ENCODE measurements at regions not wholly inside any gene's neighbourhood (a gene's known extent, or its start where the extent isn't known, plus 50 kb on each side); places are given as distances from the start of the nearest gene placed in this dataset.
"Not testable (repeated sequence)": the region's sequence is repeated elsewhere in the genome, so short reads cannot be mapped to it uniquely, and the experiment has no call there.

DNA sequence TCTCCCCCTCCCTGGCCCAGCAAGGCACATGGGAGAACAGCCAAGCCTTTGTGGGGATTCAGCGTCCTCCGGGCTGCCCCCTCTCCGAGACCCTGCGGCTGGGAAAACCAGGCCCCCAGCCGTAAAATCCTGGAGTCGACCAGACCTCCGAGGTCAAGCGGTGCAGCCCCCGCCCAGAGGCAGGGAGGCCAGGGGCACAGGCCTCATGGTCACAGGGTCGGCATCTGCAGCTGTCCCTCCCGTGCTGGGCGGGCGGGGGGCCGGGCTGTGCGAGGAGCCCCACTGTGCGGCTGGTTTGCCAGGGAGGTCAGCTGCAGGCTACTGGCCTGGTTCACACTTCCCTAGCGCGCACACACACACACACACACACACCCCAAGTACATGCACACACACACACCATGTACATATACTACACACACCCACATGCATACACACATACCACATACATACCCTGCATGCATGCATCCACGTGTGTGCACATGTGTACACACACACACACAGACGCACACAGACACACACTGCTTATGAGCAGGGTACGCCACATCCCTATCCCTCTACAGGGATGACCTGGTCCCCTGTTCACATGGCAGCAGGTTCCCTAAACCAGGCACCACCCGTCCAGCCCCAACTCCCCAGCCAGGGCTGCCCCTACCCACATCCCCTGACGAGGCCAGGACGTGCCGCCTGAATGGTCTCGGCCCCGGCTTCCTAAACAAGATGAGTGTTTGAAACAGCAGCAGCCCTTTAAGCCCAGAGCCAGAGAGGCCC, 108.9 kb upstream of the CIBAR2 start:
- intact Hi-C loops (cut with micrococcal nuclease): no loop called here

DNA sequence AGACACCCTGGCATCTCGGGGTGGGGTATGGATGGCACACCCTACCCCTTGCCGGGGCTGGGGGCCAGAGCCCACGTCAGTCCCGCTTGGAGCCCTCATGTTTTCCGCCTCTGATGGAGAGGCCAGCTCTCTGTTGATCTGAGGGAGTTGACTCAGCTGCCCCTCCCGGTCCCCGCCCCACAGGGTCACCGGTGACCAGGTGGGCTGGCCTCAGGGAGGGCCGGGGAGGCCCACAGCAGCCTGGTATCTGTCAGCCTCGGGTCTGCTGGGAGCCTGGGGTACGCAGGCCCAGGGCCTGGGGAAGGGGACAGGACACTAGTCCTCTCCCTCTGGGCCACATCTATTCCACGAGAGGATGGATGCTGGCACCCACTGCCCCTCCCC, 109.5 kb upstream of the CIBAR2 start:
- intact Hi-C loops (cut with micrococcal nuclease): no loop called here

DNA sequence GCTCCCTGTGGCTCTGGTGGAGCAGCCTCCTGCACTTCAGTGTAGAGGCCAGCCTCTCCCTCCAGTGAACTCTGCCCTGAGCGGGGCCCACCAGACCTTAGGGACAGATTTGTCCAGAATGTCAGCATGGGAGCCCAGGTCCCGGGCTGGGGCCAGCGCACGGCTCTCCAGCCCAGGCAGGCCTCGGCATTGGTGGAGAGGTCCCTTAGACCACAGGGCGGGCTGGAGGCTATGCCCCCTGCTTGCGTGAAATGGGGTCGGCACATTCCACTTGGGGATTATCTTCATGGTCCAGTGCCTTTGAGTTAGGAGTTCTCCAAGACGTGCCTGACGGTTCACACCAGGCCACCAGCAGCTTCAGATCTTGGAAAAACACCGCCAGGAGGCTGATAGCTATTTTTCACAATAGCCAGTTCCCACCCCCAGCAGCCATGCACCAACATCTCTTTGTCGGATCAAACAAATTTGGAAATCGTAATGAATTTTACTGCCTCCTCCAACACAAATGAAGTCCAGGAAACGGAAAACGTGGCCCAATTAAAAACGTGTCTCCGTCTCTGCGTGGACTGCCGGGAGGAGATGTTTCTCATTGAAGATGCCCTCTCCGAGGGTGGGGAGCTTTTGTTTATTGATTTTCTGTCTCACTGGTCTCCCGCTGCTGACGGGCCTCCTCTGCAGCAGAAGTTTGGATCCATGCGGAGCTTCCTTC, 110.0 kb upstream of the CIBAR2 start:
- intact Hi-C loops (cut with micrococcal nuclease): no loop called here

DNA sequence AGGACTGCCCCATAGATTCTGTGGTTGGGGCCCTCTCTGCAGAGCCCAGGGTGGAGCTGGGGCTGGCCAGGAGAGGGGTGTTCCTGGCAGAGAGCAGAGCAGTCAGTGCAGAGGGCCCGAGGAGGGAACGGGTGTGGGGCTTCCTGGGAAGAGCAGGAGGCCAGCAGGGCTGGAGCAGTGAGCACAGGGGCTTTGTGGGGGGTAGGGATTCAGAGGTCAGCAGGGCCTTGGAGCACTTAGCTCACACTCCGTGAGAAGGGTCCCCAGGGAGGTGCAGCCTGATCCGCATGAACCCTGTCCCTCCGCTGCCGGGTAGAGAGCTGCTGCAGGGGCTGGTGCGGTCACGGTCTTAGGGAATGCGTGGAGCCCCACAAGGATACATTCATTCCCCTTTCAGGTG, 113.0 kb upstream of the CIBAR2 start:
- intact Hi-C loops (cut with micrococcal nuclease): no loop called here

DNA sequence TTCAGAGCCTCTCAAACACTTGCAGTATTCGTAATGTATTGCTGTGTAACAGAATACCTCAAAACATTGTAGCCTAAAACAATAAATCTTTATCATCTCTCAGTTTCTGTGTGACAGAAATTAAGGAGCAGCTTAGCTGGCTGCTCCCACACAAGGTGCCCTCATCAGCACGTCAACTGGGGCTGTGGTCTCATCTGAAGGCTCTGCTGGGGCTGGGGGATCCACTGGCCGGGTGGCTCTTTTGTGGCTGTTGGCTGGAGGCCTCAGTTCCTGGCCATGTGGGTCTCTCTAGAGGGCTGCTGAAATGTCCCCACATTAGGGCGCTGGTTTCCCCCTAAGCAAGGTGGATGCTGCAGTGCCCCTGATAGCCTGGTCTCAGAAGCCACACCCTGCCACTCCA, 113.4 kb upstream of the CIBAR2 start:
- intact Hi-C loops (cut with micrococcal nuclease): no loop called here

DNA sequence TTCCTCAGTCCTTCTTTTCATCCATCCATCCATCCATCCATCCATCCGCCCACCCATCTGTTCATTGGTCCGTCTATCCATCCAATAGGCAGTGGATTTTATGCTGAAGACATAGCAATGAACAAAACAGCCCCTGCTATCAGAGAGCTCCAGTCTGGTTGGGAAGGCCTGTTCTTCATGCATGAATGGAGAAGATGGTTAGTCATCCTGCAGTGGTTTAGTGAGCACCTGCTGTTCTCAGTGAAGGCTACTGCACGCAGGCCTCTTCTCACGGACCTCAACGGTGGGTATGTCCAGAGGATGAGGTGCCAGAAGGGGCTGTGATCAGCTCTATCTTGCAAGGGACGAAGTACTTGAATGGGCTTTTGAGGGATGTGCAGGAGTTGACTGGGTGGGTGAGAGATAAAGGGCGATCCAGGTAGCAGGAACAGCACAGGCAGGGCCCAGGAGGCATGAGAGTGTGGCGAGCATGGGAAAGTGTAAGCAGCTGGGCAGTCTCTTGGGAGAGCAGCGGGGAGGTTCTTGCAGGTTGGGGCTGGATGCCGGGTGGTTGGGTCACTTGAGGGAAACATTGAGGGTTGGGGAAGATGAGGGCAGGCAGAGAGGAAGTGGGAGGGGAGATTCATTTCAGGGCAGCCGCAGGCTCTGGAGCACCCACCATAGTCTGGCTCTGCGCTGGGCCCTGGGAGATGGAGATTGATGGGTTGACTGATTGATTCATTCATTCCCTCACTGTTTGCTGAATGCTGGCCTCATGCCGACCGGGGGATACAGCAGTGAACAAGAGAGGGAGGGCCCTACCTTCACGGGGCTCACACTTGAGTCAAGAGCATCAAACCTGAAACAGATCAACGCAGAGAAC, 115.0 kb upstream of the CIBAR2 start:
- intact Hi-C loops (cut with micrococcal nuclease): no loop called here

DNA sequence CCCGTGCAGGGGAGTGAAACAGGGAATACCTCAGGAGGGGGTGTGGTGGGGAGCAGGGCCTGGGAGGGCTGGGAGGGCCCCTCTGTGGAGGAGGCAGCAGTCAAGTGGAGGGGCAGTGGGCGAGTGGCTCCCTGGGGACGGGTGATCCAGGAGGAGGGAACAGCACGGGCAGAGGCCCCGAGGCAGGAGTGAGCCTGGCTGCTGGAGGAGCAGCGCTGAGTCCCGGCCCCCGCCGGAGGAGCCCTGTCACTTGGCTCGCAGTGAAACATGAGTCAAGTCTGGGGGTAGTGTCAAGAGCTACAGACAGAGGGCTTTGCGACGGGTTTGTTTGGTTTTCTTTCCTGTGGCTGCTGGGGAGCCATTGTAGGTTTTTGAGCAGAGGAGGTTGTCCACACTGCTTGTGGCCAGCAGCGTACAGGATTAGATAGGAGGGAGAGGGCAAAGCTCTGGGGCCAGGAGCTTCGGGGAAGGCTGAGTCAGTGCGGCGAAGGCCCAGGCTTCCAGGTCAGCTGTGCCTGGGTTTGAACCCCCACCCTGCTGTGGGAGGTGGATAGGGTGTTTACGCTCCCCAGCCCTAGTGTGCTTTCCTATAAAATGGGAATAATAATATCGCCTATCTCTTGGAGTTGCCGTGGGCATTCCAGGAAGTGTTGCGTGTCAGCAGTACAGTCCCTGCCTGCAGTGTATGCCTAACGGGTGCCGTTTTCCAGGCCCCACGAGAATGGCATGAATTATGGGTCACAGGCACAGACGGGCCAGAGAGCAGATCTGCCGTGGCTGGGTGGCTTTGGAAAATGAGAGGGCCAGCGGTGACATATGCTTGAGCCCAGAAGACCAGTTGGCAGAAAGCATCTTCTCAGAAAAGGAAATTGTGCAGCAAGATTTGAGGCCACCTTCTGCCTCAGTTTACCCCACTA, 115.9 kb upstream of the CIBAR2 start:
- intact Hi-C loops (cut with micrococcal nuclease): no loop called here

DNA sequence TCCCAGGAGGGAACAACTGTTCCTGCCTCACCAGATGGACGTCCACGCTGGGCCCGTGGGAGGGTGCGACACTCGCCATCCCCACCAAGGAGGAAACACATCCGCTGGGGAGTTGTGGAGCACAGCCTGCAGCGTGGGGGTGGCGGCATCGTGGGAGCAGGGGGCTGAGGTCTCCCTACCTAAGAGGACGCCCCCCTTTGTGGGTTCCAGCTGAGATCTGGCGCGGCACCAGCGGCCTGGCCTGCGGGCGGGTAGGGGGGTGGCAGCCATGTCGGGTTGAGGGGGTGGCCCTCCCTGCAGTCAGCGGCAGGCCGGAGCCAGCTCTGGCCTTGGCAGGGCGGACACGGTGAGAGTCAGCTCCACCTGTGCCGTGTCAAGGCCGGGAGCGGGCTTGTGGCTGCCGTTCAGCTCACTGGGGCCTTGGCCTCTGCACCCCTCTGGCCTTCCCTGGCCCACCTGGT, 116.7 kb upstream of the CIBAR2 start:
- intact Hi-C loops (cut with micrococcal nuclease): no loop called here

DNA sequence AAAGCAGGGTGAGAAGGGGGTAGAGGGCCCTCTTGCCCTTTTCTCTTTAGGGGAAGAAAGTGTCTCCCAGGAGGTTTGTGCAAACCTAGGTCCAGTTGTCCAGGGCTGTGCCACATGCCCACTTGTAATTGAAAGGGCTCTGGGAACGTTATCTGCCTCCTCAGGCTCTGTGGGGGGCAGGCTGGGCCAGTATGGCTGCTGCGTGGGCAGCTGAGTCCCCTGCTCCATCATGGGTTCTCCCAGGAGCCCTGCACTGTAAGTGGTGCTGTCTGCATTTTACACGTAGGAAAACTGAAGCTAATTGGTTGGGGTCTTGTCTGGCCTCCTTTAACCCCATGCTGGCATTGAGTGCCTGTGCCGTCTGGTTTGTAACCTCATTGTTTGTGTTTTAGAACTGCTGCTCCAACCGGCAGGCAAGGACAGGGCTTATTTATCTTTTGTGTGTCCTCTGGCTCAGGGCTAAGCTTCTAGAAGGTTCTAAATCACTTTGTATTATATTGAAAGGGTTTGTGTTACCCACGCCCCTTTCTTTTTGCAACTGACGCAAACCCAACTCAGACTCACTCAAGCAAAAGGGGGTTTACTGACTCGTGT, 117.7 kb upstream of the CIBAR2 start:
- intact Hi-C loops (cut with micrococcal nuclease): no loop called here

DNA sequence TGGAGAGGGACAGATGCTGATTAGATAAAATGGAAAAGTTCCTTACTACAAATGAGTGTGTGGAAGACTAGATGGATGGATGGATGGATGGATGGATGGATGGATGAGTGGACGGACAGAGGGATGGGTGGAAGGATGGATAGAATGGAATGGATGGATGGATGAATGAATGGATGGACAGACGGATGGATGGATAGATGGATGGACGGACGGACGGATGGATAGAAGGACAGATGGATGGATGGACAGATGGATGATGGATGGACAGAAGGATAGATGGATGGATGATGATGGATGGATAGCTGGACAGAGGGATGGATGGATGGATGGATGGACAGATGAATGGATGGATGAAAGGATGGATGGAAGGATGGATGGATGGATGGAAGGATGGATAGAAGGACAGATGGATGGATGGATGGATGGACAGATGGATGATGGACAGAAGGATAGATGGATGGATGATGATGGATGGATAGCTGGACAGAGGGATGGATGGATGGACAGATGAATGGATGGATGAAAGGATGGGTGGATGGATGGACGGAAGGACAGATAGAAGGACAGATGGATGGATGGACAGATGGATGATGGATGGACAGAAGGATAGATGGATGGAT, 118.6 kb upstream of the CIBAR2 start:
- intact Hi-C loops (cut with micrococcal nuclease): not testable (repeated sequence)

DNA sequence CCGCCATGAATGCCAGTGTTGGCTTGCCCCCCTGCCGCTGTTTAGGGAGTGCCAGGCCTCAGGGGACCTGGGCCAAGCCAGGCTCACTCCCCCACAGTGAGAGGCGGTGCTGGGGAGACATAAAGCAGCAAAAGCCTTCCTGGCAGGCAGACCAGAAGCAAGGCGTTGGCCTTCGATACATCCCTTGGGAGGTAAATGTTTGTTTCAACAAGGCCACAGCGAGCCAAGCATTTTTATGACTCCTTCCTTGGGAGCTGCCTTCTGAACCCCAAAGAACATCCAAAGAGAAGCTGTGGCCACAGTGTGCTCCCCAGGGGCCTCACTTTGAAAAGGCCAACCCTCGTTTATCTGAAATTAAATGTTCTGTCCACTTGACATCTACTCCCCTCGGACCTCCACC, 119.7 kb upstream of the CIBAR2 start:
- intact Hi-C loops (cut with micrococcal nuclease): no loop called here

DNA sequence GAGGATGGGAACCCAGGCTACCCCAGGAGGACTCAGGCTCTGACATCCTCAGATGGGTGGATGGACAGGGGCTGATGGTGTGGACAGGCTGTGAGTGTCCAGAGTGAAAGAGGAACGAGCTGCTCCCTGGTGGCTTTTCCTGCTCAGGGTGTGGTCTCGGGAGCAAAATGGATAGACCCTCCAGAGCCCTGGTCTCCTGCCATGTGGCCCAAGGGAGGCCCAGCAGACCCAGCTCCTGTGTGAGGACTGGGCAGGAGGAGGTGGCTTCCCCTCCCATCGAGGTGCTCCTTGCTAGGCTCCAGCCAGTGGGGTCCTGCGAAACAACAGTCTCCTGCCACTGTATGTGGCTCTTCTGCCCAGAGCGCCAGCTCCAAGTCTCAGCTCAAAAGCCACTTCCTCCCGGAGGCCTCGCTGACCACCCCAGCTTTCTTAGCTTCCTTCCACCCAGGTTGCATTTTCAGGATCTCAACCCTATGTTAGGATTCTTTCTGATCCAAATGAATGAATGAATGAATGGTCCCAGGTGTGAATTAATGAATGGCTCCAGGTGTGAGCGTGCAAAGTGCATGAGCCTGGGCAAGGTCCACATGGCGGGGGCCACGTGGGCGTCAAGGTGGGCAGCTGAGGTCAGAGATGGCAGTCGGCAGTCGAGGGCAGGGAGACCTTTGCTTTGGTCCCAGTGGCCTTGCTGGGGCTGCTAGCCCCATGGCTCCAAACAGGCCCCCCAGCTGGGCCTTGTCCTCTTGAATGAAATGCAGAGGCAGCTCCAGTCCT, 120.3 kb upstream of the CIBAR2 start:
- intact Hi-C loops (cut with micrococcal nuclease): no loop called here

DNA sequence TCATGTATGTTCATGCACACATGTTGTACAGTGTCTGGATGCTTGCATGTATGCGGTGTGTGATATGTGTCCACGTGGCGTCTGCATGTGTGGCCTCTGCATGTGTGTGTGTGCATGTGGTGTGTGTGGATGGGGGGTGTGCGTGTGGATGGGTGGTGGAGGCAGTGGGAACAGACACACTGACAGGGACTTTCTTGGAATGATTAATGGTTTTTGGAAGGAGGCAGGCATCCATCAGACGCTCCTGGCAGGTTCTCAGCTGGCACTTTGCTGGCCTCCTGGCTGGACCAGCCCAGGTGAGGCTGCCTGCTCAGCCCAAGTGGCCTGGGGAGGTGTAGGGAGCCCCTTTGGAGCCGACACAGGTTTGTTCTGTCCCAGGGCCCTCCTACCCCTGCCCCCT, 121.2 kb upstream of the CIBAR2 start:
- intact Hi-C loops (cut with micrococcal nuclease): no loop called here

DNA sequence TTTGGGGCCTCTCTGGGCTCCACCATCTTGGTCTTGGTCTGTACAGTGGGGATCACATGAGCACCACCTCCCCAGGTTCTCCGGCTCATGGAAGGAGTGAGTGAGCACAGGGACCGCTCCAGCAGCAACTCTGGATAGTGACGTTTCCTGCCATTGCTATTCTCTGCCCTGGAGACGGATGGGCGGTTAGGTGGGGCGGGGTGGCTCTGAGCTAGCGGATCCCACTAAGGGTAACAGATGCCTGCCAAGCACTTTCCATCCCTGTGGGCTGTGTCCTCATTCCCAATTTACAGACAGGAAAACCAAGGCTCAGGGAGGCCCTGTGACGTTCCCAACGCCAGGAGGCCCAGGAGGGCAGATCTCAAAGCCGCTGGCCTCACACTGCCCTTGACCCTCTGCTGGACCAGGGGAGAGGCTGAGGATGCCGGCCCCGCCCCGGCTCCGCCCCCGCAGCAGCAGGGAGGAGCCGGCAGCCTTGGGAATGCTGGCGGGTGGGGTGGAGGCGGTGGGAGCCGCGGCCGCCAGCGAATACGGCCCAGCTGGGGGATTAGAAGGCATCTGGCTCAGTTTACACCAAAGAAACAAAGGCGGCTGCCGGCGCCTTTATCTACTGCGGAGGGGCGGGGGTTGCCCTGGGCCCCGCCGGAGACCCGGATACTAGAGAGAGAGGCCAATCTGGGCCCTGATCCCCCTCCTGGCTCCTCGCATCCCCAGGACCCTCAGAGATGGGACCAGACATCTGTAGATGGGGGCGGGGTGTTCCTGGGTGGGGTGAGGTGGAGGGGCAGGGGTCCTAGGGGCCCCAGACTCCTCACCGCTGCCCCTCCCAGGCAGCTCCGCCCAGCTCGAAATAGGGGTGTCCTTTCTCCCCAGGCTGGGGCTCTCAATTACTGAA, 122.3 kb upstream of the CIBAR2 start:
- intact Hi-C loops (cut with micrococcal nuclease): no loop called here

DNA sequence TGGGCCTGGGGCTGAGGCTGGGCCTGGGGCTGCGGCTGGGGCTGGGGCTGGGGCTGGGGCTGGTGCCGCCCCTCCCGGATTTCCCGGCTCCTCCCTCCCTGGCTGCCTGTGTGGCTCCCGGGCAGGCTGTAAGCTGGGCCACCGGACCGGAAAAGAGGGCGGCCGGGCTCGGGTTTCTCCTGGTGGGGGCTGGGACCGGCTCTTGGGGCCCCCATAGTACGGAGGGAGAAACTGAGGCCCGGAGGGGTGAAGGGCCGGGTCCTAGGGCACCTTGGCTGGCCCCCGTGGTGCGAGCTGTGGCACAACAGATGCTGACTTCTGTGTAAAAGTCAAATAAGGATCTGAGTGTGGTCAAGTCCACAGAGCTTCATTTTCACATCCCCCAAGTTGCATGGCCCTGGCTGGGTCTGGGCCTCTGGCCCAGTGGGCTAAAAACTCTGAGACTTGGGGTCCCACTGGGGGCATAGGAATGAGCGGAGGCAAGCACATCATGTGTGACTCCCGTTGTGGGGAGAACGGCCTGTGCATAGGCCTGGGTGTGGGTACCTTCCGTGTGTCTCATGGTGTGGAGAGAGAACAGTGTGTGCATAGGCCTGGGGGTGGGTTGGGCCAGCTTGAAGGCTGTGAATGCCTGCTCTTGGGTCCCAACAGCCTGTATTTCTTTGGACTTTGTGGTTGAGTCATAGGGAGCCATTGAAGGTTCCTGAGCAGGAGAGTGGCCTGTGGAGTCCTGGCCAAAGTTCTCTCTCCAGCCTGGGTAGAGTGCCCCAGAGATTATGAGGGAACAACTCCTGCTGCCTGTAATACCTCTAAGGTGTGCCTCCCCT, 123.9 kb upstream of the CIBAR2 start:
- intact Hi-C loops (cut with micrococcal nuclease): no loop called here

DNA sequence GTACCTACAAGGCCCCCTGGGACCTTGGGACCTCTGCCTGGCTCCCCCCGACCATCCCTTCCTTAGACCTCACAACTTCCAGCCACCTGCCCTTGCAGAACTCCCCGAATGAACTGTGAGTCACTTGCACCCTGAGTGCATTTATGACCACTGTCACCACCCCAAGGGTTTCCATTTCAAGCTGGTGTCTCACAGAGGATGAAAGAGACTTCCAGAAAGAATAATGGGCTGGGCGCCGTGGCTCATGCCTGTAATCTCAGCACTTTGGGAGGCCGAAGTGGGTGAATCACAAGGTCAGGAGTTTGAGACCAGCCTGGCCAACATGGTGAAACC, 124.5 kb upstream of the CIBAR2 start:
- intact Hi-C loops (cut with micrococcal nuclease): no loop called here

DNA sequence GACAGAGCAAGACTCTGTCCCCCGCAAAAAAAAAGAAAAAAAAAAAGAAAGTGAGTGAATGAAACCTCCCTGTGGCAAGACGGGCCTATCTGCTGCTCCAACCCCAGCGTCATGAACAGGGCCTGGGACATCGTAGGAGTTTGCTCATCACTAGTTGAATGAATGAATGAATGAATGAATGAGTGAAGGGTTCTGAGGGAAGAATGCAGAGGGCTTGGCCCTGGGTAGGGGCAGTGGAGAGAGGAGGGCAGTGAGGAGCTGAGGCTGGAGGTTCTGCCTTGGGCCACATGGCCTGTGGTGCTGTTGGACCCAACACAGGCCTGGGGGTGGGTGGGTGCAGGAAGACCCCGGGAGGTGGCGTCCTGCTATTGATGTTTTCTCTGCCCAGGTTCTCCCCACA, 125.5 kb upstream of the CIBAR2 start:
- intact Hi-C loops (cut with micrococcal nuclease): no loop called here

DNA sequence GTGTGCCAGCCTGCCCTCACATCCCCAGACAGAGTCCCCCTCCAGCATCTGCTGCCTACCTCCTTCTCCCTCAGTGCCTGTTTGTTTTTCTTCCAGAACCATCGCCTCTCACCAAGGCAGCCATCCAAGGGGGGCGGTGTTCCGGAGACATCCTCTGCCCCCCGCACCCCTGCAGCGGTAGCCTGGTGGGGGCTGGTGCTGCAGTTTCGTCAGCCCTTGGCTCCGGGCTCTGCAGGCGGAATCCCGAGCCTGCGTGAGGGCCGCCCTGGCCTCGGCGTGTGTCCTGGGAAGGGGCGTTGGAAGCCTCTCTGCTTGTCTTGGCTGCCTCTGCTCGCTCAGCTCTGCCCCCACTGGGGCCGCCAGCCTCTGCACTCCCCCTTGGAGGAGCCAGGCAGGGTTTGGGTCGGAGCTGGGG, 126.0 kb upstream of the CIBAR2 start:
- intact Hi-C loops (cut with micrococcal nuclease): no loop called here

All from T-helper 2 cell treated with Interferon-gamma antibody and Interleukin-4, amounts not matched to agents 100 ng/mL and 5 ng/mL, for 36 hours (primary cell).